IMR-90 (cell line): ENCODE measurements at regions not wholly inside any gene's neighbourhood (a gene's known extent, or its start where the extent isn't known, plus 50 kb on each side); places are given as distances from the start of the nearest gene placed in this dataset.

Experiments
- ATAC-seq: fragments of 200-7000 bp; cut with Tn5 transposase; 2 replicates; pipeline ENCODE4 v1.9.1; 2020; ENCODE audit warnings: low read depth, mild to moderate bottlenecking, moderate library complexity
- BruUV-seq: library from RNA; stranded (reverse); fragments of 400-500 nt; replicated peaks from 2 replicates; lab custom pipeline; 2021; lab: Mats Ljungman, UMichigan
- CTCF ChIA-PET: fragments of 300-600 bp; formaldehyde crosslinking; extraction: SDS; loops from one replicate; lab custom pipeline; 2021; ENCODE audit warnings: antibody characterized with exemption; lab: Yijun Ruan, JAX
- POLR2A ChIA-PET: fragments of 300-600 bp; sonication (Branson Sonifier 250); formaldehyde crosslinking; loops from one replicate; lab custom pipeline; 2022; ENCODE audit warnings: antibody characterized with exemption; ENCODE audit not compliant: unreplicated experiment; lab: Charles Lee
- DNase-seq: peaks from one replicate; pipeline ENCODE4 v3.0.0; 2013
- H2AFZ ChIP-seq: replicated peaks from 2 replicates; pipeline ENCODE3; 2013; ENCODE audit warnings: low read length, mild to moderate bottlenecking; ENCODE audit not compliant: poor library complexity
- H2AK5ac ChIP-seq: 2 replicates; pipeline ENCODE4 v1.6.1; 2013; ENCODE audit warnings: low read depth, low read length, inconsistent platforms
- H2AK9ac ChIP-seq: replicated peaks from 2 replicates; pipeline ENCODE3; 2013; ENCODE audit warnings: mild to moderate bottlenecking, low read depth, low read length, moderate library complexity; ENCODE audit not compliant: poor library complexity
- H2BK120ac ChIP-seq: 2 replicates; pipeline ENCODE4 v1.6.1; 2013; ENCODE audit warnings: low read depth, low read length, inconsistent platforms
- H2BK15ac ChIP-seq: 3 replicates; pipeline ENCODE4 v1.6.1; 2013; ENCODE audit warnings: low read depth, low read length, inconsistent platforms
- H2BK20ac ChIP-seq: 2 replicates; pipeline ENCODE4 v1.6.1; 2013; ENCODE audit warnings: low read depth, mild to moderate bottlenecking, inconsistent platforms, low read length, moderate library complexity
- H2BK5ac ChIP-seq: 2 replicates; pipeline ENCODE4 v1.6.1; 2013; ENCODE audit warnings: mild to moderate bottlenecking, low read depth, low read length, inconsistent platforms; ENCODE audit not compliant: poor library complexity, severe bottlenecking
- H3K14ac ChIP-seq: replicated peaks from 2 replicates; pipeline ENCODE4 v1.6.1; 2013; ENCODE audit warnings: low read depth, low read length, inconsistent platforms
- H3K18ac ChIP-seq: 2 replicates; pipeline ENCODE4 v1.6.1; 2013; ENCODE audit warnings: low read depth, low read length, control low read depth
- H3K23ac ChIP-seq: 2 replicates; pipeline ENCODE4 v1.6.1; 2013; ENCODE audit warnings: low read depth, low read length, inconsistent platforms
- H3K27ac ChIP-seq: 2 replicates; pipeline ENCODE4 v1.5.1; 2013; ENCODE audit warnings: mild to moderate bottlenecking, control low read depth, low read length; ENCODE audit not compliant: insufficient read depth
- H3K27me3 ChIP-seq: 2 replicates; pipeline ENCODE4 v1.6.1; 2013; ENCODE audit warnings: low read length; ENCODE audit not compliant: control insufficient read depth, insufficient read depth
- H3K36me3 ChIP-seq: 2 replicates; pipeline ENCODE4 v1.6.1; 2013; ENCODE audit warnings: low read length, mixed read lengths; ENCODE audit not compliant: control insufficient read depth, insufficient read depth
- H3K4ac ChIP-seq: 2 replicates; pipeline ENCODE4 v1.6.1; 2013; ENCODE audit warnings: low read depth, low read length, inconsistent platforms
- H3K4me1 ChIP-seq: 2 replicates; pipeline ENCODE4 v1.6.1; 2013; ENCODE audit warnings: low read length, mixed read lengths; ENCODE audit not compliant: control insufficient read depth, insufficient read depth
- H3K4me2 ChIP-seq: 2 replicates; pipeline ENCODE4 v1.6.1; 2013; ENCODE audit warnings: low read depth, mild to moderate bottlenecking, control low read depth, low read length, moderate library complexity
- H3K4me3 ChIP-seq: 2 replicates; pipeline ENCODE4 v1.5.1; 2013; ENCODE audit warnings: low read depth, mild to moderate bottlenecking, control low read depth, low read length, moderate library complexity; ENCODE audit not compliant: insufficient read depth
- H3K56ac ChIP-seq: 2 replicates; pipeline ENCODE4 v1.6.1; 2013; ENCODE audit warnings: low read length, inconsistent platforms; ENCODE audit not compliant: insufficient read depth; ENCODE audit errors: extremely low read depth
- H3K79me1 ChIP-seq, 2 experiments: 2 replicates each; pipeline ENCODE4 v1.6.1; 2013; ENCODE audit warnings: low read length in 2 of 2, inconsistent platforms in 1 of 2, low read depth in 1 of 2
- H3K9ac ChIP-seq: 2 replicates; pipeline ENCODE4 v1.6.1; 2013; ENCODE audit warnings: low read depth, low read length, control low read depth
- H3K9me1 ChIP-seq: 2 replicates; pipeline ENCODE4 v1.6.1; 2013; ENCODE audit warnings: low read length, inconsistent platforms; ENCODE audit not compliant: insufficient read depth
- H3K9me3 ChIP-seq: 2 replicates; pipeline ENCODE4 v1.6.1; 2013; ENCODE audit warnings: low read length; ENCODE audit not compliant: control insufficient read depth, insufficient read depth
- H4K20me1 ChIP-seq: 2 replicates; pipeline ENCODE4 v1.6.1; 2013; ENCODE audit warnings: low read length, inconsistent platforms; ENCODE audit not compliant: insufficient read depth
- H4K5ac ChIP-seq: 2 replicates; pipeline ENCODE4 v1.6.1; 2013; ENCODE audit warnings: mild to moderate bottlenecking, low read depth, low read length, control low read depth
- H4K8ac ChIP-seq, 2 experiments: 2 replicates each; pipeline ENCODE4 v1.6.1; 2013; ENCODE audit warnings: low read depth in 2 of 2, low read length in 2 of 2, control low read depth in 1 of 2, inconsistent platforms in 1 of 2
- H4K91ac ChIP-seq: 2 replicates; pipeline ENCODE4 v1.6.1; 2013; ENCODE audit warnings: low read depth, low read length, inconsistent platforms; ENCODE audit not compliant: insufficient read depth
- BHLHE40 ChIP-seq: fragments of 150-350 bp; IDR thresholded peaks from 2 replicates; pipeline ENCODE4 v1.6.1; 2016; ENCODE audit warnings: mild to moderate bottlenecking, low read depth, low read length
- CEBPB ChIP-seq: IDR thresholded peaks from 2 replicates; pipeline ENCODE4 v1.6.1; 2012; ENCODE audit warnings: low read depth, low read length, improper control_type of control experiment
- CHD1 ChIP-seq: IDR thresholded peaks from 2 replicates; pipeline ENCODE4 v1.6.1; 2012; ENCODE audit warnings: low read depth, low read length, improper control_type of control experiment
- FOS ChIP-seq: fragments of 150-350 bp; IDR thresholded peaks from 2 replicates; pipeline ENCODE4 v1.6.1; 2016; ENCODE audit warnings: low read depth, low read length
- MAZ ChIP-seq: IDR thresholded peaks from 2 replicates; pipeline ENCODE4 v1.6.1; 2012; ENCODE audit warnings: low read depth, mild to moderate bottlenecking, low read length, improper control_type of control experiment, moderate library complexity, borderline replicate concordance
- MXI1 ChIP-seq: IDR thresholded peaks from 2 replicates; pipeline ENCODE4 v1.6.1; 2012; ENCODE audit warnings: low read depth, mild to moderate bottlenecking, low read length, moderate library complexity, borderline replicate concordance
- NFE2L2 ChIP-seq: fragments of 150-350 bp; IDR thresholded peaks from 2 replicates; pipeline ENCODE4 v1.6.1; 2016; ENCODE audit warnings: low read depth, mild to moderate bottlenecking, low read length
- POLR2A ChIP-seq: IDR thresholded peaks from 2 replicates; pipeline ENCODE4 v1.6.1; 2012; ENCODE audit warnings: mild to moderate bottlenecking, low read depth, low read length
- RAD21 ChIP-seq: IDR thresholded peaks from 2 replicates; pipeline ENCODE4 v1.6.1; 2012; ENCODE audit warnings: low read length, improper control_type of control experiment
- RCOR1 ChIP-seq: IDR thresholded peaks from 2 replicates; pipeline ENCODE4 v1.6.1; 2012; ENCODE audit warnings: mild to moderate bottlenecking, low read length, improper control_type of control experiment; ENCODE audit not compliant: insufficient replicate concordance
- RFX5 ChIP-seq: IDR thresholded peaks from 2 replicates; pipeline ENCODE4 v1.8.0; 2012; ENCODE audit warnings: low read depth, mild to moderate bottlenecking, low read length, moderate library complexity
- SMC3 ChIP-seq: fragments of 150-350 bp; IDR thresholded peaks from 2 replicates; pipeline ENCODE4 v1.6.1; 2016; ENCODE audit warnings: low read depth, mild to moderate bottlenecking, antibody characterized with exemption, low read length, moderate library complexity
- WGBS, 2 experiments: methylation state at CpG; one replicate each; pipeline versions ENCODE4 v1.1.5 to v1.1.7; 2013; ENCODE audit warnings: missing lambda C conversion rate in 2 of 2; ENCODE audit not compliant: insufficient read length in 1 of 2; ENCODE audit errors: extremely low coverage in 2 of 2; 5-methylcytosine and 5-hydroxymethylcytosine counted together
- dilution Hi-C: fragments of 300-500 bp; cut with HindIII; formaldehyde crosslinking; loops from one replicate; pipeline ENCODE4 v1.14.3; 2018; ENCODE audit warnings: low sequenced_read_pairs; ENCODE audit not compliant: unreplicated experiment
- in situ Hi-C: fragments of 300-500 bp; cut with MboI; formaldehyde crosslinking; loops from 3 replicates; pipeline ENCODE4 v1.14.3; 2019; ENCODE audit warnings: low sequenced_read_pairs, inconsistent platforms, mixed read lengths
- intact Hi-C: fragments of 100-400 bp; cut with micrococcal nuclease; formaldehyde crosslinking; loops from 2 replicates; pipeline ENCODE4 v1.10.0; 2022
- TF ChIP-seq, protein P1 (sequence below): fragments of 150-350 bp; IDR thresholded peaks from 2 replicates; pipeline ENCODE4 v1.6.1; 2016; ENCODE audit warnings: low read depth, mild to moderate bottlenecking, low read length, moderate library complexity, borderline replicate concordance
- TF ChIP-seq, protein P2 (sequence below): fragments of 150-350 bp; IDR thresholded peaks from 2 replicates; pipeline ENCODE4 v1.6.1; 2017; ENCODE audit warnings: mild to moderate bottlenecking, antibody characterized with exemption, low read length, low read depth
- TF ChIP-seq, protein P3 (sequence below): conservative IDR thresholded peaks from 2 replicates; pipeline ENCODE4 v1.5.1; 2012; ENCODE audit warnings: mild to moderate bottlenecking, low read depth, low read length, improper control_type of control experiment

DNA sequence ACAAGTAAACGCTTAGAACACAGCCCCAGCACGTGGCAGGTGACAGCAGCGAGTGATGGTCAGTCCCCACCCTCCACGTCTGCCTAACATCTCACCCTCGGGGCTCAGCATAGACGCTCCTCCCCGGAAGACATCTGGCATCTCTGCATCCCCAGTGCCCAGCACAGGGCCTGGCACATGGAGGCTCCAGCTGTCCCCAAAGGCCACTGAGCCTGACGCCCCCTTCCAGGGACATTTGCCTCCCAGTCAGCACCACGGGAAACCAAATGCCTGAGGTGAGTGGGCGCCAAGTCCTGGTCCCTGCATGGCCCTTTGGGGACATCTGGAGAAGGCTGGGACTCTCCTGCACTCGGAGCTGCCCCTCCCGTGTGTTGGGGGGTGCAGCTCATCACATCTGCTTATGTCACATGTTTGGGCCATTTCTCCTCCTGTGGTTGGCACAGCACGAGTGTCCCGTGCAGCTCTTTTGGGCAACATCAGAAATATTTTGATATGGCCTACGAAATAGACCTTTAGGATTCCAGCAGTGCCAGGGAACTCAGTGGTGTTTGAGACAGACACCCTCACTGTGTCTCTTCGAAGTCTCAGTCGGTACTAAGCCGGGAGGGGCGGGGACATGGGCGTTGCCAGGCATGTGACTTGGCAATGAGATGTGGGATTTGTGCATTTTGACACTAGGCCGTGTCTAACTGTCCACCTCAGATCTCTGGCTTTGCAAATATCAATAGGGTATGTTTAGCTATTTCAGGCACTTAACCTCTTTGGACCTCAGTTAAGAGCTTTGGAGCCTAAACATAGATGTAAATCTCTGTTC lies 315.0 kb downstream of the PTPRU start:
- H4K5ac ChIP-seq = no peak overlapping the region
- no peak overlapping the region for H2BK120ac ChIP-seq
- H4K20me1 ChIP-seq = no peaks in the 10 kb centered on the region; the same call in 1 of the 2 replicates
- intact Hi-C loops = loop anchor here (5.0 kb wide), 1 partner anchor 1106 kb away; no protein-coding TSS in a partner anchor
- no peak overlapping the region for H2BK15ac ChIP-seq
- H2AK5ac ChIP-seq = no peak overlapping the region
- H3K4me2 ChIP-seq = no peak overlapping the region
- ChIA-PET POLR2A (interaction anchor here (0.6 kb wide), 1 partner anchor 244 kb away, joined by 3 read pairs; no protein-coding TSS in a partner anchor), CTCF (no interaction called here)
- H3K36me3 ChIP-seq = no peaks in the 10 kb centered on the region
- H3K27ac ChIP-seq = no peak overlapping the region
- no peak overlapping the region for H3K56ac ChIP-seq
- in situ Hi-C loops = no loop called here
- H3K9ac ChIP-seq = no peak overlapping the region
- 0 out of 2 replicates have a peak, but pooled peaks cover 5% of the 10 kb centered on the region for H3K9me1 ChIP-seq
- DNase-seq (no peak), ATAC-seq (no peak)
- H3K4me1 ChIP-seq = no peaks in the 10 kb centered on the region
- H3K9me3 ChIP-seq = no peaks in the 10 kb centered on the region
- H3K79me1 ChIP-seq = no peaks in the 10 kb centered on the region
- no peak overlapping the region for H2AFZ ChIP-seq
- H3K27me3 ChIP-seq = peaks cover 3% of the 10 kb centered on the region; the same call in 1 of the 2 replicates
- no peak overlapping the region for H3K14ac ChIP-seq
- H4K91ac ChIP-seq = no peak overlapping the region
- WGBS, 2 experiments = 63% methylated on average over 12 of the region's 21 CpGs; no CpG with 5 or more reads in 1 of the 2 experiments
- dilution Hi-C loops = no loop called here
- H3K23ac ChIP-seq = no peak overlapping the region
- H4K8ac ChIP-seq = no peak overlapping the region
- no peak overlapping the region for H2BK5ac ChIP-seq
- no peak overlapping the region for H2AK9ac ChIP-seq
- H3K4me3 ChIP-seq = no peak overlapping the region
- no peak overlapping the region for H2BK20ac ChIP-seq
- no peak overlapping the region for H3K18ac ChIP-seq
- no TSS peak for BruUV-seq
- no peak overlapping the region for H3K4ac ChIP-seq
- TF ChIP-seq CEBPB (no peak), RCOR1 (no peak), SMC3 (no peak), POLR2A (no peak), RFX5 (no peak), NFE2L2 (no peak), MXI1 (no peak), RAD21 (no peak), BHLHE40 (no peak), MAZ (no peak), CHD1 (no peak), FOS (no peak)
- TF ChIP-seq, protein P1, sequence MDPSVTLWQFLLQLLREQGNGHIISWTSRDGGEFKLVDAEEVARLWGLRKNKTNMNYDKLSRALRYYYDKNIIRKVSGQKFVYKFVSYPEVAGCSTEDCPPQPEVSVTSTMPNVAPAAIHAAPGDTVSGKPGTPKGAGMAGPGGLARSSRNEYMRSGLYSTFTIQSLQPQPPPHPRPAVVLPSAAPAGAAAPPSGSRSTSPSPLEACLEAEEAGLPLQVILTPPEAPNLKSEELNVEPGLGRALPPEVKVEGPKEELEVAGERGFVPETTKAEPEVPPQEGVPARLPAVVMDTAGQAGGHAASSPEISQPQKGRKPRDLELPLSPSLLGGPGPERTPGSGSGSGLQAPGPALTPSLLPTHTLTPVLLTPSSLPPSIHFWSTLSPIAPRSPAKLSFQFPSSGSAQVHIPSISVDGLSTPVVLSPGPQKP = no peak
- TF ChIP-seq, protein P2, sequence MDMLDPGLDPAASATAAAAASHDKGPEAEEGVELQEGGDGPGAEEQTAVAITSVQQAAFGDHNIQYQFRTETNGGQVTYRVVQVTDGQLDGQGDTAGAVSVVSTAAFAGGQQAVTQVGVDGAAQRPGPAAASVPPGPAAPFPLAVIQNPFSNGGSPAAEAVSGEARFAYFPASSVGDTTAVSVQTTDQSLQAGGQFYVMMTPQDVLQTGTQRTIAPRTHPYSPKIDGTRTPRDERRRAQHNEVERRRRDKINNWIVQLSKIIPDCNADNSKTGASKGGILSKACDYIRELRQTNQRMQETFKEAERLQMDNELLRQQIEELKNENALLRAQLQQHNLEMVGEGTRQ = no peak
- TF ChIP-seq, protein P3, sequence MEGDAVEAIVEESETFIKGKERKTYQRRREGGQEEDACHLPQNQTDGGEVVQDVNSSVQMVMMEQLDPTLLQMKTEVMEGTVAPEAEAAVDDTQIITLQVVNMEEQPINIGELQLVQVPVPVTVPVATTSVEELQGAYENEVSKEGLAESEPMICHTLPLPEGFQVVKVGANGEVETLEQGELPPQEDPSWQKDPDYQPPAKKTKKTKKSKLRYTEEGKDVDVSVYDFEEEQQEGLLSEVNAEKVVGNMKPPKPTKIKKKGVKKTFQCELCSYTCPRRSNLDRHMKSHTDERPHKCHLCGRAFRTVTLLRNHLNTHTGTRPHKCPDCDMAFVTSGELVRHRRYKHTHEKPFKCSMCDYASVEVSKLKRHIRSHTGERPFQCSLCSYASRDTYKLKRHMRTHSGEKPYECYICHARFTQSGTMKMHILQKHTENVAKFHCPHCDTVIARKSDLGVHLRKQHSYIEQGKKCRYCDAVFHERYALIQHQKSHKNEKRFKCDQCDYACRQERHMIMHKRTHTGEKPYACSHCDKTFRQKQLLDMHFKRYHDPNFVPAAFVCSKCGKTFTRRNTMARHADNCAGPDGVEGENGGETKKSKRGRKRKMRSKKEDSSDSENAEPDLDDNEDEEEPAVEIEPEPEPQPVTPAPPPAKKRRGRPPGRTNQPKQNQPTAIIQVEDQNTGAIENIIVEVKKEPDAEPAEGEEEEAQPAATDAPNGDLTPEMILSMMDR = no peak
